ENCODE measurements at regions not wholly inside any gene's neighbourhood (a gene's known extent, or its start where the extent isn't known, plus 50 kb on each side); places are given as distances from the start of the nearest gene placed in this dataset.
"Not testable (repeated sequence)": the region's sequence is repeated elsewhere in the genome, so short reads cannot be mapped to it uniquely, and the experiment has no call there.

DNA sequence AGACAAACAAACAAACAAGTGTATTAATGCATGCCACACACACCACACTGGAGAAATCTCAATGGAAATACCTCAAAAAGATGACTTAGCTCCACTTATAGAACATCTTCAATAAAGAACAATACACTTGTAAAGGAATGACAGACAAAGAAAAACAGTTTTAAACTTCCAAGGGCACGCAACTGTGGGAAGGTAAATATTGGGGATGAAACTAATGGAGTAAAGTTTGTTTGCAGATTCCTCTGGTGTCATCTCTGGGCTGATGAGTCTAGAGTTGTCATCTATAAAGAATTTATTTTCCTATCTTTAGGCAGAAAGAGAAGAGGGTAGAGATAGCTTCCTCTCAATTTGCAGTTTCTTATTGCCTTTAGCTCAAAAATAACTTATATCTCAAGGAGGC is 144.0 kb upstream of the ZC3H15 start:
- DNase-seq, result no peak
- Histone ChIP-seq H3K4me1 (peaks cover 3% of the 10 kb centered on the region), H3K27ac (replicated peaks) (no peak overlapping the region), H3K4me3 (no peak overlapping the region), H3K9me3 (replicated peaks) (peaks cover 9% of the 10 kb centered on the region), H3K36me3 (no peaks in the 10 kb centered on the region), H3K27me3 (ENCODE audit: low read depth) (no peaks in the 10 kb centered on the region)
- intact Hi-C loops (cut with micrococcal nuclease), result loop anchor here (2.0 kb wide), 1 partner anchor 37 kb away; no protein-coding TSS in a partner anchor
- no peak for TF ChIP-seq CTCF (IDR thresholded peaks at IDR 0.05; ENCODE audit: borderline replicate concordance)

GRCh38 chr2:186345745-186346144 is 140.3 kb upstream of the ZC3H15 start:
- Histone ChIP-seq H3K4me3 (no peak overlapping the region), H3K27me3 (ENCODE audit: low read depth) (no peaks in the 10 kb centered on the region), H3K4me1 (peaks cover 31% of the 10 kb centered on the region), H3K27ac (replicated peaks) (no peak overlapping the region), H3K9me3 (replicated peaks) (no peaks in the 10 kb centered on the region), H3K36me3 (no peaks in the 10 kb centered on the region)
- intact Hi-C loops (cut with micrococcal nuclease), result no loop called here
- DNase-seq, result no peak
- no peak for TF ChIP-seq CTCF (IDR thresholded peaks at IDR 0.05; ENCODE audit: borderline replicate concordance)

DNA sequence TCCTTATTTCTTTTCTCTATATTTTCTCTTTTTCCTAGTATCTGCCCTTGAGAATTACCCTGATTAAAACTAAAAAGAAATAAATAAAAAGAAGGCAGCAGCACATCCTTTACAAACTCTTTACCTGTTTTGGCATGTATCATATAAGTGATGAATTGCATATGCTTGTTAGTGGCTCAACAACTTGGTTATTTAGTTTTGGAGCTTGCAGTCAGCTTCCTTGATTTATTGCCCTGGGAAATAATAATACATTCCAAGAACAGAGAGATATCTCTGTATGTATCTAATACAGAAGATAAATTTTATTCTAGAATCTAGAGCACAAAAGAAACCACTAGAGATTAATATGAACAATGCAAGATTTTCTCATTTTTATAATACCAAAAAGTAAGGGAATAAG is 139.8 kb upstream of the ZC3H15 start:
- Histone ChIP-seq H3K4me3 (no peak overlapping the region), H3K27me3 (ENCODE audit: low read depth) (no peaks in the 10 kb centered on the region), H3K9me3 (replicated peaks) (no peaks in the 10 kb centered on the region), H3K4me1 (peaks cover 31% of the 10 kb centered on the region), H3K36me3 (no peaks in the 10 kb centered on the region), H3K27ac (replicated peaks) (no peak overlapping the region)
- no peak for TF ChIP-seq CTCF (IDR thresholded peaks at IDR 0.05; ENCODE audit: borderline replicate concordance)
- DNase-seq, result no peak
- intact Hi-C loops (cut with micrococcal nuclease), result no loop called here

DNA sequence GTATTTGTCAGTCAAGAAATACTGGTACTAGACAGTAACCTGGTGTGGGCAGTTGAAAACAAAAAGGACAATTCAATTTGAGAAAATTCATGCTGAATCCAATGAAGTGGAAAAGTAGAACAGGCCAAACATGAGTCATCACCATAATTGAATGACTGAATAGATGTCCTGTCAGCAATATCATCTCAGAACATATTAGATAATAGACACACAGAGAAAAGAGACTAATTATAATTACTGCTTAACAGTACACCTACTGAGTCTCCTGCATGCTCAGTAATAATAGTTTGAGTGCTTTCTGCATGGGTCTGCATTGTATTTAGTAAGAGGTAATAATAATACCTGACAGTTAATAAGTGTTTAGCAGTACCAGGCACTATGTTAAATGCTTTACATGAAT is 138.6 kb upstream of the ZC3H15 start:
- intact Hi-C loops (cut with micrococcal nuclease), result no loop called here
- Histone ChIP-seq H3K27me3 (ENCODE audit: low read depth) (no peaks in the 10 kb centered on the region), H3K4me3 (no peak overlapping the region), H3K9me3 (replicated peaks) (no peaks in the 10 kb centered on the region), H3K27ac (replicated peaks) (no peak overlapping the region), H3K36me3 (no peaks in the 10 kb centered on the region), H3K4me1 (peaks cover 31% of the 10 kb centered on the region)
- TF ChIP-seq CTCF (IDR thresholded peaks at IDR 0.05; ENCODE audit: borderline replicate concordance), result no peak
- DNase-seq, result no peak

GRCh38 chr2:186348200-186348599 is 137.9 kb upstream of the ZC3H15 start:
- Histone ChIP-seq H3K36me3 (no peaks in the 10 kb centered on the region), H3K27ac (replicated peaks) (no peak overlapping the region), H3K4me3 (no peak overlapping the region), H3K27me3 (ENCODE audit: low read depth) (no peaks in the 10 kb centered on the region), H3K4me1 (peaks cover 31% of the 10 kb centered on the region), H3K9me3 (replicated peaks) (peaks cover 4% of the 10 kb centered on the region)
- TF ChIP-seq CTCF (IDR thresholded peaks at IDR 0.05; ENCODE audit: borderline replicate concordance), result no peak
- intact Hi-C loops (cut with micrococcal nuclease), result no loop called here
- DNase-seq, result no peak

GRCh38 chr2:186349508-186349907 is 136.6 kb upstream of the ZC3H15 start:
- no peak for TF ChIP-seq CTCF (IDR thresholded peaks at IDR 0.05; ENCODE audit: borderline replicate concordance)
- intact Hi-C loops (cut with micrococcal nuclease), result no loop called here
- Histone ChIP-seq H3K9me3 (replicated peaks) (peaks cover 10% of the 10 kb centered on the region), H3K4me3 (no peak overlapping the region), H3K36me3 (no peaks in the 10 kb centered on the region), H3K27ac (replicated peaks) (no peak overlapping the region), H3K27me3 (ENCODE audit: low read depth) (no peaks in the 10 kb centered on the region), H3K4me1 (peaks cover 31% of the 10 kb centered on the region)
- no peak for DNase-seq

DNA sequence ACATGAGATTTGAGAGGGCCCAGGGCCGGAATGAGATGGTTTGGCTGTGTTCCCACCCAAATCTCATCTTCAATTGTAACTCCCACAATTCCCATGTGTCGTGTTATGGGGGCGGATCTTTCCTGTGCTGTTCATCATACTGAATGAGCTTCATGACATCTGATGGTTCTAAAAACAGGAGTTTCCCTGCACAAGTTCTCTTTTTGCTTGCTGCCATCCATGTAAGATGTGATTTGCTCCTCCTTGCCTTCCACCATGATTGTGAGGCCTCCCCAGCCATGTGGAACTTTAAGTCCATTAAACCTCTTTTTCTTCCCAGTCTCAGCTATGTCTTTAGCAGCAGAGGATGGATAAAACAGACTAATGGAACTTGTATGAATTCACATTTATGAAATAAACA is 131.9 kb upstream of the ZC3H15 start:
- H3K4me3 ChIP-seq; H3K27ac ChIP-seq (replicated peaks); H3K36me3 ChIP-seq; H3K4me1 ChIP-seq; H3K27me3 ChIP-seq (ENCODE audit: low read depth); DNase-seq; intact Hi-C loops (cut with micrococcal nuclease): not testable (repeated sequence)
- peaks cover 10% of the 10 kb centered on the region for H3K9me3 ChIP-seq (replicated peaks)
